NCI-H1417 treated with DMSO at 0.1 percent for 48 hours (cell line): ENCODE measurements at regions not wholly inside any gene's neighbourhood (a gene's known extent, or its start where the extent isn't known, plus 50 kb on each side); places are given as distances from the start of the nearest gene placed in this dataset.

Source experiments
- DNase-seq: peaks from one replicate; lab custom pipeline; 2025; lab: John Stamatoyannopoulos, UW

GRCh38 chr5:164027738-164028137, 522.3 kb downstream of the MAT2B start:
- DNase-seq = no peak

DNA sequence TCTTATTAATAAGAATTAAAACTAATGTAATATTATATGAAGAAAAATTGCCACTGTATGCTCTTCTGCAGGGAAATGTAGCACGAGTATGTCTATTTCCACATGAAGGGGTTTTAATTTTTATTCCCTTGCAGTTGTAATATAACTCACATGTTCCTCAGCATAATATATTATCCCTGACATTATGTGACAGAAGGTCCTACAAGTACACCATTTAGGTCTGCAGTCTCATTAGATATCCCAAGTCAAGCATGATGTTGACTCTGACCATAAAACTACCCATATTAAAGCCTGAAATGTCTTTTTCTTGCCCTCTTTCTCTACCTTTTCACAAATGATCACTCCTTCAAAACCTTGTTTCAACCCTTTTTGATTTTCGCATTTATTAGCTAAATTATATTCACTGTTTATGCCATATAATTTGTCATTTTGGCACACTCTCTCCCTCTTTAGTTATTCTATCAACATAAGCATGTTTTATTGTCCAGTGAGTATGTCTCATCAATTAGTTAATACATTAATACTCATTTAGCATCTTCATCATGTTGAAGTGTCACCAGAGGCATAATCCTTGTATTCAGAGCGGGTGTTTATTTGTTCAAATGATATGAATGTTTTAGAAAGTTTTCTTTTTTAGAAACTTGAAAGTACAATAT, 532.8 kb downstream of the MAT2B start:
- DNase-seq = no peak

- no peak for DNase-seq
Measured at GRCh38 chr5:164041105-164041504, 535.7 kb downstream of the MAT2B start.

DNA sequence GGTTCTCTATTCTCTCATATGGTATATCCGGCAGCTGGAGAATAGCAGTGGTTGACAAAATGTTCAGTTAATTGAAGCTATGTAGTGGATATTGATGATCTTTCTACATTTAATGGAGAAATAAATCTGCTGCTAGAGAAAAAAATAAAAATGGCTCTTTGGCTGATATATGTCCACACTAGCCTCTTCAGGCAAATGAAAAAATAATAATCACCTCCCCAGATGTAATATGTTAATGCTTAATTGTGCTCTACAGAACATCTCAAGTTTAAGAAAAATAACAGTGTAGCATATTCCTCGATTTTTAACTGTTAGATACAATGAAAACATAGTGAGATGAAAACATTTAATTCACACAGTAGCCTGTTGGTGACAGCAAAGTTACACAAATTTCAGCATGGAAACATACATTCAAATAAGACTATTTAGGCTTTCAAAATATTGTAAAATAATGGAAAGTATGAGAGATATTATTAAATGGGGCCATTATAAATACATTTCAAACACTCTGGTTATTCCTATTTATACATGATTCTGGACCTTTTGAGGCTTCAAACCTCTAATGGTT, 543.0 kb downstream of the MAT2B start:
- DNase-seq = no peak

GRCh38 chr5:164051745-164052144, 546.3 kb downstream of the MAT2B start:
- no peak for DNase-seq

GRCh38 chr5:164052536-164053093, 547.2 kb downstream of the MAT2B start:
- no peak for DNase-seq

DNA sequence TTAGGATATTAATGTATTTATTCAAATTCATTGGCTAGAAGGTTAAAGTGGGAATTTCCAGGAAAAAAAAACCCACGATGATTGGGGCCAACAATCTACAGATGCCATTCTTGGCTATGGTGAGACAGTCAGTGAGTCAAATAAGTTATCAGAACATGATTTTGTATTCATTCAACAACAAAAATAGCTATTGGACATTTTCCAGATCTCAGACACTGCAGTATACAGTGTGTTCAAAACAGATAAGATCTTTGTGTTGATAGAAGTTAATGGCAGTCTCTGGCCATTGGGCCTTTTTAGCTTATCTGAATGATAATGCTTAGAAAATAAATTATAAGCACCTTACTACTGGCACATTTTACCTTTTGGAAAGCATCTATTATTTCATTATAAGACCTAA, 547.7 kb downstream of the MAT2B start:
- DNase-seq = no peak

GRCh38 chr5:164054461-164054860, 549.0 kb downstream of the MAT2B start:
- no peak for DNase-seq

- DNase-seq = no peak
Measured at GRCh38 chr5:164057121-164057520, 551.7 kb downstream of the MAT2B start.

- no peak for DNase-seq
Measured at GRCh38 chr5:164058621-164059020, 553.2 kb downstream of the MAT2B start.

DNA sequence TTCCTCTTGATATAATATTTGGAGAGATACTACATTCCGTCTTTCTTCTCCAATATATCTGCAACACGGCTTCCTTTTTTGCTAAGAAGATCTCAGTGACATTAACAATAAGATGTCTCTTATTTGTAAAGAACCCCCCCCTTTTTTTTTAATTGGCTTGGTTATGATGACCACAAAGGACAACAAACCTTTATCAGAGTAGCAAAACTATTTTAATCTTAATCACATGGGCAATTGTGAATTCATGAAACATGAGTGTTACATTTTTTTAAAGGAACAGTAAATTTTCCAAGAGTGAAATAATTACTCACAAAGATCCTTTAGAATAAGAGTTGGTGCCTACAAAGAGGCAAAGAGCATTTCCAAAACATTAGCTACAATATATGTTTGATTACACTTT, 554.1 kb downstream of the MAT2B start:
- DNase-seq = no peak

DNA sequence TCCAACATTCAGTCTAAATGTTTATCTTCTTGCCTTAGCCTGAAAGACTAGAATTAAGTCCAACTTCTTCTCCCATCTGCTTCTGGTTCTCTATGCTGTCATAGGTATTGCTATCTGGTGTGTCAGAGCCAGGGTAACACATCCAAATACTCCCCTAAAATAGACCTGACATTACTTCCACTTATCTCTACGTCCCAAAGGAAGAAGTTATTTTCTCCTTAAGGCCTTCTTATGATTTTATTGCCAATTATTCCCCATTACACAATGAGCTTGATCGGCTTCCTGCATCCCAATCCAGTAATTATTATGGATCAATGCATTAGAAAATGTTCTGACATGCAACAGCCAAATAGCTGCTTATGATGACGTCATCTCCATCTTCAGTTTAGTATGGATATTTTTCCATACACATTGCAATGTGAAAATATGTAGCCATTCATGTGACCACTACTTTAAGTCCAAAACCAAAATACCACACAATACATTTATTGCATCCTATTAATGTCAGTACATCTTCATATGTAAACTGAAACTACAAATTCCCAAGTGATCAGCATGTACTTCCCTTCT, 555.5 kb downstream of the MAT2B start:
- no peak for DNase-seq

DNA sequence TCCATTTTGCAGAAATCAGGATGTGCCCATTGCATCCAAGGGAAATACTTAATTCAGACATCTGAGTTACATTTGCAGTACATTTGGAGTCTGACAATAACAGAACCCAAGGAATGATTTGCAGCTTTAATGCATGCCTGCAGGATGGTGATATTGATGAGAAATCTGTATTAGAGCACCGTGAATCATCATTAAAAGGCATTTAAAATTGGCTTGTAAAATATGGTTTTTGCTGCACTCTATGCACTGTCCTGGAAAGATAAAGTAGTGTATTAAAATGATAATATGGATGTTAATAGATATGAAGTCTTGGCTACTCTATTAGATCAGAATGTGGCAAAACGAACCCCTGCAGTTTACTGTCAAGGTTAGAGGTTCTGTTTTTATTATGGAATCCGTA, 556.9 kb downstream of the MAT2B start:
- DNase-seq = no peak

DNA sequence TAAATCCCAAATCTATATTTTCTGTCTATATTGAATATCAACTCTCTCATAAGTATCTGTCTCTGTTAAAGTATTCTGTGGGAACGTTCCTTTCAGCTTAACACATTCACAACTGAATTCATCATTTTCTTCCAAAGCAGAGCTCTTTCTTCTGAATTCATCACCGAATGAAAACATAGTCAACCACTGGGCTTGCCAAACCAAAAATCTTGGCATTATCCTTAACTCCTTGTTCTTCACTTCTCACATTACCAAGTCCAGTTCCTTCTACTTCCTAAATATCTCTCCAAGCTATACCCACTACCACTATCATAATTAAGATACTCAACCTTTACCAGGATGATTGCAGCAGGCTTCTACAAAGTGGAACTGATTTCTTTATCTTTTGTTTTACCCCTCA, 559.8 kb downstream of the MAT2B start:
- no peak for DNase-seq

DNA sequence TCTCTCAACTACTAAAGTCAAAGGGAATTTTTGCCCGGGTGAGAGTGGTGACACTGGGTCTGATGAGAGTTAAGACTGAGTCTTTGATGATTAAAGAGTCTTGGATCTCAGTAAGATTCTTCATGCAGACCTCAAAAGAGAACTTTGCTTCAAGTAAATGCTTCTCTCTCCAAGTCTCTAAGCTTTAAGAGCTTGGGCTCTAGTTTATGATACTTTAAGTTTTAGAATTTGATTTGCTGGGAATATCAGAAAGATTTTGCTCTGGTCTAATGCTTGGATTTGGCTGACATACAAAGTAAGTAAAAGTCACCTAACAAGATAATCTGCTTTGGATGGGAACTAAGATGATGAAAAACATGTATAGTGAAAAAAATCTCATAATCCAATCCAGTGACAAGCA, 566.3 kb downstream of the MAT2B start:
- no peak for DNase-seq

DNA sequence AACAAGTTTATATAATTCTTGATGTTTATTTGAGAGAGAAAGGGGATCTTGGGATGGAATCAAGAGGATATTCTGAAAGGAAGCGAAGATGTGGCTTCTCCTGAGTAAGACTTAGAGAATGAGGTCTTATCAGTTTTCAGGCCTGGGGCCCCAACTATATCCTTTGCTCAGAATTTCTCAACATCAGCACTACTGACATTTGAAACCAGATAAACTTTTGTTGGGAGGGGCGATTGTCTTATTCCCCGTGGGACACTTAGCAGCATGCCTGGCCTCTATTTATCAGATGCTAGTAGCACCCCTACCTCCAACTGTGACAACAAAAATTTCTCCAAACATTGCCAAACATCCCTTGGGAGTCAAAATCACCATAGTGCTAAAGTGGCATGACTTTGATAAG, 567.7 kb downstream of the MAT2B start:
- DNase-seq = no peak

- no peak for DNase-seq
Measured at GRCh38 chr5:164076556-164076955, 571.1 kb downstream of the MAT2B start.

DNA sequence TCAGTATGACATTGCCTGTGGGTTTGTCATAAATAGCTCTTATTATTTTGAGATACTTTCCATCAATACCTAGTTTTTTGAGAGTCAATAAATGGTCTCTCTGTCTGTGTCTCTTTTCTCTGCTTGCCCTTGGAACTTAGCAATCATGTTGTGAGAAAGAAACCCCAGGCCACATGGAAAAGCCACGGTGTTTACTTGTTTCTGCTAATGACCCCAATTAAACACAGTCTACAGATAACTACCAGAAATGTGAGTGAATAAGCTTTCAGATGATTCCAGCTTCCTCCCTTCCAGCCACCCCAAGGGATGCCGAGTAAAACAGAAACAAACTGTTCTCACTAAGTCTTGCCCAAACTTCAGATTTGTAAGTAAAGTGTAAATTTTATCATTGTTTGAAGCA, 584.9 kb downstream of the MAT2B start:
- no peak for DNase-seq

DNA sequence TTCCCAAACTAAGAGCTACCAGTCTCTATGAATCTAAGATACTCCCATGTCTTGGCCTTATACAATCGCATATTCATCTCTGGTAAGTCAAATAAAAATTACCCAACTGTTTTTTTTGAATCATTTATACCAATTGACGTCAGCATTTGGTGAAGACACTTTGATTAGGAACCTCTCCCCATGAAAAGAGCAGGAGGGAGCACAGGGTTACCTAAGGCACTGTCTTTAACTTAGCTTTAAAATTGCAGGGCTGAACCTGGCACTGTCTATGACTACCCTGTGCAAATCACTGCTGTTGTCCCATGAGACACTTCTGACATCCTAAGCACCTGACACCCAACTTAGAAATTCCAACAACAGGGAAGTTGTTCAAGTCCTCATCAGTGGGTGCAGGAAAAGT, 586.4 kb downstream of the MAT2B start:
- no peak for DNase-seq

DNA sequence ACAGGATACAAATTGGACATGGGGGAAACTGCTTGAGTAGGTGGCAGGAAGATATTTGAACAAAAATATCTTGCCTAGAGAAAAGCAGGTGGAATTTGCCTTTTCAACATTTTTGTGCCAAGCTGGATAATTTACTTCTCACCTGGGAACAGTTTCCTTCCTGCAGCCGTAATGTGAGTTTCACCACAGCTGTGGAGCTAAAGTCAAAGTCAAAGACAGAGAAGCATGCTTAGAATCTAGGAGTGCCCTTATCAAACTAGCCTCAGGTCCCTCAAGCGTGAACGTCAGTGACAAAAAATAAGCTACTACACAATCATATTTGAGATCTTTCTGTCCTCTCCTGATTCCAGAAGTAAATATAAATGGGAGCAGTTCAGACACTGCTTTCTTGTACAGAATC, 588.9 kb downstream of the MAT2B start:
- DNase-seq = no peak

DNA sequence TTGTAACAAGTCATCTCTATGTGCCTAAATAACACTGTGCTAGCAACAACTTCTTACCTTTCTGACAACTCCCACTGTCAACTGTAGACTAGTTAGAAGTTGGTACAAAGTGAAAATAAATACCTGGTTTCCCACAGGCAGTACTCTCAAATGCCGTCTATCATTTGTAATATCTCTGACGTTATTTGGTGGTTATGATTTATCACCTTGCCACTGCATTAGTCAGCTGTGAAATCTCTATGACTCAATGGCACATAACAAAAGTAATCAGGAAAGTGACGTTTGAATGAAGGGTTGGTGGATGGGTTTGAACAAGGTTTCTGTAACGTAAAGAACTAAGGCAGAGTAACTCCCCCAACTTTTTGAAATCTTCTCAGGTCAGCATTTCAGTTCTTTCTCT, 592.3 kb downstream of the MAT2B start:
- DNase-seq = no peak

- DNase-seq = no peak
Measured at GRCh38 chr5:164098531-164098930, 593.1 kb downstream of the MAT2B start.

GRCh38 chr5:164098979-164099378, 593.6 kb downstream of the MAT2B start:
- no peak for DNase-seq

GRCh38 chr5:164115420-164115819, 610.0 kb downstream of the MAT2B start:
- DNase-seq = no peak
